ENCODE measurements at regions not wholly inside any gene's neighbourhood (a gene's known extent, or its start where the extent isn't known, plus 50 kb on each side); places are given as distances from the start of the nearest gene placed in this dataset.

GRCh38 chr2:55751966-55752365 is 58.3 kb upstream of the PNPT1 start:
- no peak for ATAC-seq (ENCODE audit: low read depth in 2 of 2)
- no peaks in the 10 kb centered on the region for H3K36me3 Mint-ChIP-seq

GRCh38 chr2:55743583-55743982 is 49.9 kb upstream of the PNPT1 start:
- Histone ChIP-seq H3K4me3 (ENCODE audit: low read depth, low read length) (no peak overlapping the region), H3K9me3 (ENCODE audit: control insufficient read depth in 2 of 2, low read length in 2 of 2) (no peaks in the 10 kb centered on the region), H3K36me3 (ENCODE audit: control insufficient read depth, insufficient read depth, low read length) (no peaks in the 10 kb centered on the region), H3K27ac (ENCODE audit: insufficient read depth, low read length, poor library complexity, severe bottlenecking) (no peak overlapping the region), H3K27me3 (ENCODE audit: control insufficient read depth, insufficient read depth, low read length) (peaks cover 6% of the 10 kb centered on the region), H3K4me1 (ENCODE audit: control insufficient read depth, insufficient read depth, low read length, poor library complexity, severe bottlenecking) (no peaks in the 10 kb centered on the region)
- DNase-seq, result no peak
- no peaks in the 10 kb centered on the region for H3K4me1 Mint-ChIP-seq
- no peak overlapping the region for H3K4me3 Mint-ChIP-seq
- peaks cover 0 to 2% (median 0%) of the 10 kb centered on the region in 7 donors for H3K9me3 Mint-ChIP-seq
- no peak for ATAC-seq (ENCODE audit: low read depth in 2 of 2)
- H3K27me3 Mint-ChIP-seq, result peaks cover 5% of the 10 kb centered on the region
- H3K27ac Mint-ChIP-seq, result no peak overlapping the region
- H3K36me3 Mint-ChIP-seq, result no peaks in the 10 kb centered on the region

More at GRCh38 chr2:55751966-55752365, 58.3 kb upstream of the PNPT1 start:
- no peaks in the 10 kb centered on the region for H3K4me1 ChIP-seq (ENCODE audit: control insufficient read depth, insufficient read depth, low read length, poor library complexity, severe bottlenecking)
- DNase-seq, result no peak
- no peak overlapping the region for H3K27ac ChIP-seq (ENCODE audit: insufficient read depth, low read length, poor library complexity, severe bottlenecking)
- no peaks in the 10 kb centered on the region for H3K9me3 ChIP-seq (ENCODE audit: control insufficient read depth in 2 of 2, low read length in 2 of 2)
- no peak overlapping the region for H3K4me3 ChIP-seq (ENCODE audit: low read depth, low read length)
- no peaks in the 10 kb centered on the region for H3K36me3 ChIP-seq (ENCODE audit: control insufficient read depth, insufficient read depth, low read length)
- Mint-ChIP-seq H3K9me3 (peaks cover 0 to 8% (median 2%) of the 10 kb centered on the region in 7 donors), H3K4me3 (no peak overlapping the region), H3K27me3 (peaks cover 10% of the 10 kb centered on the region), H3K27ac (no peak overlapping the region), H3K4me1 (no peaks in the 10 kb centered on the region)
- H3K27me3 ChIP-seq (ENCODE audit: control insufficient read depth, insufficient read depth, low read length), result no peaks in the 10 kb centered on the region

Measured in CD4-positive, CD25-positive, alpha-beta regulatory T cell (primary cell).